Testis (tissue), 2 donors: ENCODE measurements at regions not wholly inside any gene's neighbourhood (a gene's known extent, or its start where the extent isn't known, plus 50 kb on each side); places are given as distances from the start of the nearest gene placed in this dataset.
"Not testable (repeated sequence)": the region's sequence is repeated elsewhere in the genome, so short reads cannot be mapped to it uniquely, and the experiment has no call there.

Experiments used
- POLR2A ChIP-seq: fragments of 450-650 bp; IDR thresholded peaks from one replicate; pipeline ENCODE4 v1.6.1; 2017; ENCODE audit warnings: antibody characterized with exemption, mild to moderate bottlenecking, moderate library complexity
- TF ChIP-seq, protein P1 (sequence below), 3 experiments: fragments of 450-650 bp in 2 of 3; fragments of 200-600 bp in 1 of 3; sonication (generic) in 1 of 3; IDR thresholded peaks; one replicate each; pipeline ENCODE4 v1.5.1; 2016 to 2019; ENCODE audit warnings: antibody characterized with exemption in 3 of 3, mild to moderate bottlenecking in 2 of 3, moderate library complexity in 1 of 3

DNA sequence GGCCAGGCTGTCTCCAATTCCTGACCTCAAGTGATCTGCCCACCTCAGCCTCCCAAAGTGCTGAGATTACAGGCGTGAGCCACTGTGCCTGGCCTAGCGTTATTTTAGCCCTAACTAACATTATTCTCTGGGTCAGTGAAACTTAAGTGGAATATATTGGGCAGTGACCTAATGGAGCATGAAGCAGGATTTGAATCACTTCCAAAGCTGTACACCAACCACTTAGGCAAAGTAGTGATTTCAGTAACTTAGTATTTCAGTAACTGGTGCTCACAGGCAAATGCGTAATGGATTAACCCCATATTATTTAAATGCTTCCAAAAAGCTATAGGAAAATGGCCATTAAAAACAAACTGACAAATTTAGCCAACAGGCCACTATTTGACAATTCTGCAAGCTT lies 142.6 kb downstream of the FAM72B start:
- TF ChIP-seq, protein P1, sequence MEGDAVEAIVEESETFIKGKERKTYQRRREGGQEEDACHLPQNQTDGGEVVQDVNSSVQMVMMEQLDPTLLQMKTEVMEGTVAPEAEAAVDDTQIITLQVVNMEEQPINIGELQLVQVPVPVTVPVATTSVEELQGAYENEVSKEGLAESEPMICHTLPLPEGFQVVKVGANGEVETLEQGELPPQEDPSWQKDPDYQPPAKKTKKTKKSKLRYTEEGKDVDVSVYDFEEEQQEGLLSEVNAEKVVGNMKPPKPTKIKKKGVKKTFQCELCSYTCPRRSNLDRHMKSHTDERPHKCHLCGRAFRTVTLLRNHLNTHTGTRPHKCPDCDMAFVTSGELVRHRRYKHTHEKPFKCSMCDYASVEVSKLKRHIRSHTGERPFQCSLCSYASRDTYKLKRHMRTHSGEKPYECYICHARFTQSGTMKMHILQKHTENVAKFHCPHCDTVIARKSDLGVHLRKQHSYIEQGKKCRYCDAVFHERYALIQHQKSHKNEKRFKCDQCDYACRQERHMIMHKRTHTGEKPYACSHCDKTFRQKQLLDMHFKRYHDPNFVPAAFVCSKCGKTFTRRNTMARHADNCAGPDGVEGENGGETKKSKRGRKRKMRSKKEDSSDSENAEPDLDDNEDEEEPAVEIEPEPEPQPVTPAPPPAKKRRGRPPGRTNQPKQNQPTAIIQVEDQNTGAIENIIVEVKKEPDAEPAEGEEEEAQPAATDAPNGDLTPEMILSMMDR (IDR thresholded peaks at IDR 0.05): not testable (repeated sequence)
- not testable (repeated sequence) for TF ChIP-seq POLR2A
